Tibial nerve (tissue), 4 donors: ENCODE measurements at regions not wholly inside any gene's neighbourhood (a gene's known extent, or its start where the extent isn't known, plus 50 kb on each side); places are given as distances from the start of the nearest gene placed in this dataset.

ENCODE experiments used
- DNase-seq, 2 donors: peaks; one replicate each; pipeline ENCODE4 v3.0.0-alpha.2; 2019; ENCODE audit warnings: low spot score in 2 of 2
- H3K27ac ChIP-seq, 4 donors: fragments of 200-600 bp; sonication (generic) in 3 of 4; one replicate each; pipeline ENCODE4 v1.5.1; 2017 to 2019; ENCODE audit warnings: mild to moderate bottlenecking in 1 of 4
- H3K27me3 ChIP-seq, 2 donors: fragments of 200-600 bp; sonication (generic) in 1 of 2; one replicate each; pipeline versions ENCODE4 v1.5.1 to v1.6.0; 2017 to 2019
- H3K36me3 ChIP-seq, 3 donors: fragments of 200-600 bp; sonication (generic); one replicate each; pipeline ENCODE4 v1.5.1; 2018 to 2019
- H3K4me1 ChIP-seq, 4 donors: fragments of 200-600 bp; sonication (generic) in 3 of 4; one replicate each; pipeline ENCODE4 v1.5.1; 2017 to 2019
- H3K4me3 ChIP-seq, 4 donors: fragments of 200-600 bp; sonication (generic) in 3 of 4; one replicate each; pipeline ENCODE4 v1.5.1; 2017 to 2019; ENCODE audit warnings: mild to moderate bottlenecking in 1 of 4, moderate library complexity in 1 of 4
- H3K9me3 ChIP-seq, 4 donors: fragments of 200-600 bp; sonication (generic) in 3 of 4; one replicate each; pipeline ENCODE4 v1.5.1; 2017 to 2019
- EP300 ChIP-seq, 2 donors: sonication (generic); formaldehyde crosslinking; IDR thresholded peaks; one replicate each; pipeline ENCODE4 v1.6.1; 2017; ENCODE audit warnings: antibody characterized with exemption in 2 of 2, mild to moderate bottlenecking in 1 of 2
- POLR2A ChIP-seq, 2 donors: fragments of 450-650 bp; IDR thresholded peaks; one replicate each; pipeline ENCODE4 v1.6.1; 2017; ENCODE audit warnings: antibody characterized with exemption in 2 of 2, mild to moderate bottlenecking in 2 of 2, moderate library complexity in 2 of 2
- WGBS, 2 donors: methylation state at CpG; one replicate each; pipeline ENCODE4 v1.1.5; 2018; 5-methylcytosine and 5-hydroxymethylcytosine counted together
- TF ChIP-seq, protein P1 (sequence below), 5 experiments: fragments of 200-600 bp in 3 of 5; fragments of 450-650 bp in 2 of 5; sonication (generic) in 3 of 5; IDR thresholded peaks; one replicate each; pipeline ENCODE4 v1.5.1; 2016 to 2019; ENCODE audit warnings: antibody characterized with exemption in 5 of 5, mild to moderate bottlenecking in 3 of 5, moderate library complexity in 2 of 5

DNA sequence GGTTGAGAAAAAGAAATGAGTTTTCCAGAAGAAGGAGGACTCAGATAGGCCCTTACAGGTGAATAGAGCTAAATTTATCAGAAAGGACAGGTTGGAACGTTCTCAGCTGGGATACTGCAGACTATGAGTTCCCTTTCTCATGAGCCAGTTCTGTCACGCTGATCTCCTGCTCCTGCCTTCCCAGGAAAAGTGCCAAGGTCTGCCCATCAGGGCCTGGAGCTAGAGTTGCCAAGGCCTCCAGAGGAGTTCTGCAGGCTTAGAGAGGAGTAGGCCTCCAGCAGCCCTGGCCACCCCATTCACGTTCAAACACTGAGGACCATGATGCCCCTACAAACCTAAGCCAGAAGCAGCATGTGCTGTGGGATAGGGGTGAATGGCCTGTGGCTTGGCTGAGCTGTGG lies 126.8 kb upstream of the TNR start:
- Histone ChIP-seq H3K4me1 (peaks cover 0 to 6% (median 0%) of the 10 kb centered on the region in 4 donors), H3K36me3 (no peaks in the 10 kb centered on the region), H3K27ac (no peak overlapping the region), H3K27me3 (no peaks in the 10 kb centered on the region), H3K9me3 (no peaks in the 10 kb centered on the region), H3K4me3 (no peak overlapping the region)
- 66 to 69% methylated on average over 3 of the region's 3 CpGs for WGBS, 2 donors
- TF ChIP-seq, protein P1, sequence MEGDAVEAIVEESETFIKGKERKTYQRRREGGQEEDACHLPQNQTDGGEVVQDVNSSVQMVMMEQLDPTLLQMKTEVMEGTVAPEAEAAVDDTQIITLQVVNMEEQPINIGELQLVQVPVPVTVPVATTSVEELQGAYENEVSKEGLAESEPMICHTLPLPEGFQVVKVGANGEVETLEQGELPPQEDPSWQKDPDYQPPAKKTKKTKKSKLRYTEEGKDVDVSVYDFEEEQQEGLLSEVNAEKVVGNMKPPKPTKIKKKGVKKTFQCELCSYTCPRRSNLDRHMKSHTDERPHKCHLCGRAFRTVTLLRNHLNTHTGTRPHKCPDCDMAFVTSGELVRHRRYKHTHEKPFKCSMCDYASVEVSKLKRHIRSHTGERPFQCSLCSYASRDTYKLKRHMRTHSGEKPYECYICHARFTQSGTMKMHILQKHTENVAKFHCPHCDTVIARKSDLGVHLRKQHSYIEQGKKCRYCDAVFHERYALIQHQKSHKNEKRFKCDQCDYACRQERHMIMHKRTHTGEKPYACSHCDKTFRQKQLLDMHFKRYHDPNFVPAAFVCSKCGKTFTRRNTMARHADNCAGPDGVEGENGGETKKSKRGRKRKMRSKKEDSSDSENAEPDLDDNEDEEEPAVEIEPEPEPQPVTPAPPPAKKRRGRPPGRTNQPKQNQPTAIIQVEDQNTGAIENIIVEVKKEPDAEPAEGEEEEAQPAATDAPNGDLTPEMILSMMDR (IDR thresholded peaks at IDR 0.05): no peak
- no peak for TF ChIP-seq POLR2A (IDR thresholded peaks at IDR 0.05)
- no peak for TF ChIP-seq EP300 (IDR thresholded peaks at IDR 0.05)
- DNase-seq: no peak

DNA sequence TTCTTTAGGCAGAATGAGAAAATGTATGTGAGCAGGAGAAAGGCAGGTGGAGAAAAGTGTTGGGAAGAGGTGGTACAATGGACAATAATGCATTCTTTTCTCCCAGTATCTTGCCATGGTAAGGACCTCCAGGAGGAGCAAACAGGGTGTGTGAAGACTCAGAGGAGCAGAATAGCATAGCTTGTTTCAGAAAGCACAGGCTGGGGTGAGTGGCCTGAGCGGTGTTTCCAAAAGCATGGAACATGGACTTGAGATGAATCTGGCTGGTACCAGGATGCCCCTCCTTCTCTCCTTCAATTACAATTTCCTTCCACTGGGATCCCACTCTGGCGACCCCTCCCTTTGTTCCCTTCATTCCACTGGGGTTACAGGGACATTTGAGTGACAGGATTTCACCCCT lies 123.4 kb upstream of the TNR start:
- H3K27me3 ChIP-seq: no peaks in the 10 kb centered on the region
- H3K4me3 ChIP-seq: no peak overlapping the region
- peaks cover 0 to 7% (median 0%) of the 10 kb centered on the region in 4 donors for H3K4me1 ChIP-seq
- no peaks in the 10 kb centered on the region for H3K36me3 ChIP-seq
- no peak for TF ChIP-seq POLR2A (IDR thresholded peaks at IDR 0.05)
- no peak for DNase-seq
- H3K27ac ChIP-seq: no peak overlapping the region
- no peaks in the 10 kb centered on the region for H3K9me3 ChIP-seq
- 49 to 65% methylated on average over 2 of the region's 2 CpGs for WGBS, 2 donors

DNA sequence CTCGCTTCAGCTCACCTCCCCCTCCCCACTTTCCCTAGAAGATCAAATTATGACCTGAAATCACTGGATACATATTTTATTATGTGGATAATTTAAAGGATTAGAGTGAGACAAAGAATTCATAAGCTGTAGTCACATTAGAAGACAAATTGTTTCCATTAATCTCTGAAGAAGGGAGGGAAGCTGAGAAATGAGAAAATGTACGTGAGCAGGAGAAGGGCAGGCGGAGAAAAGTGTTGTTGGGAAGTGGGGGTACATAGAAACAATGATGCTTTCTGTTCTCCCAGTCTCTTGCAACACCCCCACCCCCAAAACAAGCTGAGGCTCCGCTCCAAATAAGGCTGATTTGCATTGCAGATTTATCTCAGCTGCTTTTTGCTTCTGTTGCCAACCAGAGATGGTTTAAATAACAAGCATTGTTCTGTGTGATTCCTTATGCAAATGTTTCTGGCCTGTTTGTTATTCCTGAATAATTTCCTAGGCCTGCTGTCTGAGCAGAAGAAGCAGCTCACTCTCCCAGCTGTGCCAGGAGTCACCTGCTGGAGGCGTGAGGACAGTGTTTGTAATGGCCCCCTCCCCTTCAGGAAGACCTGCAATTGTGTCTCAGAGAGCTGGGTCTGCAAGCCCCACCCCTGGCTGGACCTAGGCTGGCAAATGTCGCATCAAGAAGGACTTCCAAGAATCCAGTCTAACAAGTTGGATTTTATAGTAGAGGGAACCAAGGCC lies 121.8 kb upstream of the TNR start:
- 36 to 45% methylated on average over 6 of the region's 6 CpGs for WGBS, 2 donors

GRCh38 chr1:175864625-175865024 lies 121.2 kb upstream of the TNR start:
- Histone ChIP-seq H3K36me3 (no peaks in the 10 kb centered on the region), H3K27me3 (no peaks in the 10 kb centered on the region), H3K9me3 (no peaks in the 10 kb centered on the region), H3K4me1 (peaks cover 0 to 7% (median 0%) of the 10 kb centered on the region in 4 donors), H3K27ac (peak overlapping the region in 1 of 4 donors; percentile 43), H3K4me3 (no peak overlapping the region)
- 62% methylated on average over 3 of the region's 3 CpGs for WGBS, 2 donors
- no peak for TF ChIP-seq POLR2A (IDR thresholded peaks at IDR 0.05)
- TF ChIP-seq, protein P1 (IDR thresholded peaks at IDR 0.05): no peak
- no peak for DNase-seq

More for the DNA sequence above, 121.8 kb upstream of the TNR start:
- no peaks in the 10 kb centered on the region for H3K9me3 ChIP-seq
- TF ChIP-seq, protein P1 (IDR thresholded peaks at IDR 0.05): no peak
- peak in 1 of 2 donors; percentile 26 for TF ChIP-seq EP300 (IDR thresholded peaks at IDR 0.05)
- DNase-seq: no peak
- peaks cover 0 to 7% (median 0%) of the 10 kb centered on the region in 4 donors for H3K4me1 ChIP-seq
- no peak overlapping the region for H3K4me3 ChIP-seq
- no peaks in the 10 kb centered on the region for H3K36me3 ChIP-seq
- peak overlapping the region in 2 of 4 donors; percentile 11 to 43 for H3K27ac ChIP-seq
- no peaks in the 10 kb centered on the region for H3K27me3 ChIP-seq

DNA sequence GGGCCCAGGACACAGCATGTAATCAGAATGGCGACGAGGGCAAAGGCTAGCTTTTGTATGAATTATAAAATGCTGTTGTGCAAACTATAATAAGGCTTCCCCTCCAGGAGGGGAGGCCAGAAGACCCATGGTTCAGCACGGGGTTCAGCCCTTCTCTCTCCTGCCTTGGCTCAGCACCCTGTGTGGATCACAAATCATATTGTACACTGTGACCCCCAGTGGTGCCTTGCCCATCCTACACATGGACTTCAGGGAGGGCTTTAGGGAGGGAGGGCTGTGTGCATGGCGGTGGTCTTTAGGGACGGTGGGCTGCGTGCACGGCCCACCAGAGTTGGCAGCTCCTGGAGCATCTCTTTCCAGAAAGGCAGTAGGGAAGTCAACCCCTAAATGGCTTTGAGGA lies 120.8 kb upstream of the TNR start:
- Histone ChIP-seq H3K4me1 (peaks cover 0 to 7% (median 0%) of the 10 kb centered on the region in 4 donors), H3K36me3 (no peaks in the 10 kb centered on the region), H3K27ac (no peak overlapping the region), H3K27me3 (no peaks in the 10 kb centered on the region), H3K4me3 (no peak overlapping the region), H3K9me3 (no peaks in the 10 kb centered on the region)
- DNase-seq: no peak
- TF ChIP-seq POLR2A (IDR thresholded peaks at IDR 0.05) (no peak), EP300 (IDR thresholded peaks at IDR 0.05) (no peak)
- TF ChIP-seq, protein P1 (IDR thresholded peaks at IDR 0.05): no peak
- WGBS, 2 donors: 86 to 90% methylated on average over 7 of the region's 7 CpGs
